Left ventricle myocardium inferior (tissue), 1 donor: ENCODE measurements at regions not wholly inside any gene's neighbourhood (a gene's known extent, or its start where the extent isn't known, plus 50 kb on each side); places are given as distances from the start of the nearest gene placed in this dataset.

ENCODE experiments used
- DNase-seq: peaks from one replicate; pipeline ENCODE4 v3.0.0-alpha.2; 2020
- H3K27ac ChIP-seq: fragments of 200-600 bp; replicated peaks from 2 replicates; pipeline ENCODE4 v1.8.0; 2021
- H3K27me3 ChIP-seq: fragments of 200-600 bp; 2 replicates; pipeline ENCODE4 v1.8.0; 2021; ENCODE audit warnings: low read depth
- H3K36me3 ChIP-seq: fragments of 200-600 bp; 2 replicates; pipeline ENCODE4 v1.8.0; 2021
- H3K4me1 ChIP-seq: fragments of 200-600 bp; 2 replicates; pipeline ENCODE4 v1.8.0; 2021
- H3K4me3 ChIP-seq: fragments of 200-600 bp; 2 replicates; pipeline ENCODE4 v1.8.0; 2021; ENCODE audit warnings: mild to moderate bottlenecking, moderate library complexity
- H3K9me3 ChIP-seq: fragments of 200-600 bp; replicated peaks from 2 replicates; pipeline ENCODE4 v1.8.0; 2021
- CTCF ChIP-seq: fragments of 200-600 bp; IDR thresholded peaks from 2 replicates; pipeline ENCODE4 v1.8.0; 2021; ENCODE audit warnings: antibody characterized with exemption, mild to moderate bottlenecking, borderline replicate concordance
- intact Hi-C: fragments of 100-400 bp; cut with micrococcal nuclease; formaldehyde crosslinking; loops from one replicate; pipeline ENCODE4 v1.11.0; 2022
- donor health status: DM: no; HTN: yes; CAD: no; lungs with severe emphysema.

- no peaks in the 10 kb centered on the region for H3K4me1 ChIP-seq
- DNase-seq: no peak
- H3K4me3 ChIP-seq: no peak overlapping the region
- H3K27me3 ChIP-seq: no peaks in the 10 kb centered on the region
- H3K27ac ChIP-seq: no peak overlapping the region
- peaks cover 11% of the 10 kb centered on the region for H3K9me3 ChIP-seq
- no peaks in the 10 kb centered on the region for H3K36me3 ChIP-seq
- TF ChIP-seq CTCF: no peak
- intact Hi-C loops: no loop called here
Observed at GRCh38 chr2:181158427-181158826, 178.0 kb downstream of the UBE2E3 start.

- H3K9me3 ChIP-seq: peaks cover 2% of the 10 kb centered on the region
- no peak for DNase-seq
- H3K27ac ChIP-seq: no peak overlapping the region
- no peaks in the 10 kb centered on the region for H3K36me3 ChIP-seq
- no peaks in the 10 kb centered on the region for H3K4me1 ChIP-seq
- no peak overlapping the region for H3K4me3 ChIP-seq
- no peak for TF ChIP-seq CTCF
- H3K27me3 ChIP-seq: no peaks in the 10 kb centered on the region
- intact Hi-C loops: no loop called here
Observed at GRCh38 chr2:181161615-181162014, 181.2 kb downstream of the UBE2E3 start.

GRCh38 chr2:181163139-181163538 lies 182.7 kb downstream of the UBE2E3 start:
- no peaks in the 10 kb centered on the region for H3K27me3 ChIP-seq
- TF ChIP-seq CTCF: no peak
- intact Hi-C loops: no loop called here
- DNase-seq: no peak
- H3K9me3 ChIP-seq: no peaks in the 10 kb centered on the region
- H3K27ac ChIP-seq: no peak overlapping the region
- no peaks in the 10 kb centered on the region for H3K36me3 ChIP-seq
- H3K4me3 ChIP-seq: no peak overlapping the region
- no peaks in the 10 kb centered on the region for H3K4me1 ChIP-seq

GRCh38 chr2:181163691-181164090 lies 183.3 kb downstream of the UBE2E3 start:
- no peaks in the 10 kb centered on the region for H3K9me3 ChIP-seq
- intact Hi-C loops: no loop called here
- H3K4me3 ChIP-seq: no peak overlapping the region
- no peaks in the 10 kb centered on the region for H3K27me3 ChIP-seq
- DNase-seq: no peak
- H3K27ac ChIP-seq: no peak overlapping the region
- TF ChIP-seq CTCF: no peak
- H3K4me1 ChIP-seq: no peaks in the 10 kb centered on the region
- H3K36me3 ChIP-seq: no peaks in the 10 kb centered on the region

GRCh38 chr2:181164699-181165098 lies 184.3 kb downstream of the UBE2E3 start:
- TF ChIP-seq CTCF: no peak
- DNase-seq: no peak
- no peak overlapping the region for H3K27ac ChIP-seq
- intact Hi-C loops: no loop called here
- no peaks in the 10 kb centered on the region for H3K4me1 ChIP-seq
- H3K36me3 ChIP-seq: no peaks in the 10 kb centered on the region
- H3K4me3 ChIP-seq: no peak overlapping the region
- H3K9me3 ChIP-seq: no peaks in the 10 kb centered on the region
- H3K27me3 ChIP-seq: no peaks in the 10 kb centered on the region
